OCI-LY7 (cell line): ENCODE measurements at regions not wholly inside any gene's neighbourhood (a gene's known extent, or its start where the extent isn't known, plus 50 kb on each side); places are given as distances from the start of the nearest gene placed in this dataset.

Source experiments
- EZH2phosphoT487 ChIP-seq: fragments of 200-600 bp; sonication (generic); IDR thresholded peaks from 2 replicates; pipeline ENCODE4 v1.6.1; 2018; ENCODE audit warnings: low read depth, borderline replicate concordance, mild to moderate bottlenecking, mixed run types, antibody characterized with exemption, low read length, moderate library complexity, mixed read lengths
- TF ChIP-seq, protein P1 (sequence below): fragments of 200-600 bp; sonication (generic); conservative IDR thresholded peaks from 2 replicates; pipeline ENCODE4 v1.5.1; 2014; ENCODE audit warnings: mild to moderate bottlenecking, antibody characterized with exemption, low read length, moderate library complexity, mixed read lengths

- TF ChIP-seq, protein P1, sequence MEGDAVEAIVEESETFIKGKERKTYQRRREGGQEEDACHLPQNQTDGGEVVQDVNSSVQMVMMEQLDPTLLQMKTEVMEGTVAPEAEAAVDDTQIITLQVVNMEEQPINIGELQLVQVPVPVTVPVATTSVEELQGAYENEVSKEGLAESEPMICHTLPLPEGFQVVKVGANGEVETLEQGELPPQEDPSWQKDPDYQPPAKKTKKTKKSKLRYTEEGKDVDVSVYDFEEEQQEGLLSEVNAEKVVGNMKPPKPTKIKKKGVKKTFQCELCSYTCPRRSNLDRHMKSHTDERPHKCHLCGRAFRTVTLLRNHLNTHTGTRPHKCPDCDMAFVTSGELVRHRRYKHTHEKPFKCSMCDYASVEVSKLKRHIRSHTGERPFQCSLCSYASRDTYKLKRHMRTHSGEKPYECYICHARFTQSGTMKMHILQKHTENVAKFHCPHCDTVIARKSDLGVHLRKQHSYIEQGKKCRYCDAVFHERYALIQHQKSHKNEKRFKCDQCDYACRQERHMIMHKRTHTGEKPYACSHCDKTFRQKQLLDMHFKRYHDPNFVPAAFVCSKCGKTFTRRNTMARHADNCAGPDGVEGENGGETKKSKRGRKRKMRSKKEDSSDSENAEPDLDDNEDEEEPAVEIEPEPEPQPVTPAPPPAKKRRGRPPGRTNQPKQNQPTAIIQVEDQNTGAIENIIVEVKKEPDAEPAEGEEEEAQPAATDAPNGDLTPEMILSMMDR, result no peak
- TF ChIP-seq EZH2phosphoT487, result no peak
These were observed 189.7 kb upstream of the CBLB start for GRCh38 chr3:106058475-106058874.
